Nephron (organoid): ENCODE measurements at regions not wholly inside any gene's neighbourhood (a gene's known extent, or its start where the extent isn't known, plus 50 kb on each side); places are given as distances from the start of the nearest gene placed in this dataset.

Experiments
- H3K27ac Mint-ChIP-seq, 3 experiments: 2 replicates each; pipeline ENCODE4 v1.8.0; 2020; ENCODE audit warnings: mixed read lengths in 3 of 3, mild to moderate bottlenecking in 2 of 3, moderate library complexity in 1 of 3
- H3K27me3 Mint-ChIP-seq: 2 replicates; pipeline ENCODE4 v1.8.0; 2021; ENCODE audit warnings: low read depth, mild to moderate bottlenecking, moderate library complexity, mixed read lengths
- H3K36me3 Mint-ChIP-seq: 2 replicates; pipeline ENCODE4 v1.8.0; 2020; ENCODE audit warnings: low read depth, mixed read lengths
- H3K4me1 Mint-ChIP-seq: 2 replicates; pipeline ENCODE4 v1.8.0; 2020; ENCODE audit warnings: mixed read lengths
- H3K4me3 Mint-ChIP-seq, 3 experiments: 2 replicates each; pipeline ENCODE4 v1.8.0; 2020; ENCODE audit warnings: mild to moderate bottlenecking in 3 of 3, mixed read lengths in 3 of 3, moderate library complexity in 2 of 3
- H3K9me3 Mint-ChIP-seq: 2 replicates; pipeline ENCODE4 v1.8.0; 2020; ENCODE audit warnings: mixed read lengths
- CTCF ChIP-seq, 3 experiments: fragments of 200-600 bp; sonication (generic); IDR thresholded peaks; one replicate each; pipeline ENCODE4 v1.5.0; 2021; ENCODE audit warnings: antibody characterized with exemption in 3 of 3; ENCODE audit not compliant: unreplicated experiment in 3 of 3

- H3K4me3 Mint-ChIP-seq = no peak overlapping the region
- TF ChIP-seq CTCF (IDR thresholded peaks at IDR 0.05; ENCODE audit: unreplicated experiment in 3 of 3) = no peak
- H3K27me3 Mint-ChIP-seq = no peaks in the 10 kb centered on the region
- no peaks in the 10 kb centered on the region for H3K36me3 Mint-ChIP-seq
- no peaks in the 10 kb centered on the region for H3K9me3 Mint-ChIP-seq
- H3K27ac Mint-ChIP-seq = no peak overlapping the region
- no peaks in the 10 kb centered on the region for H3K4me1 Mint-ChIP-seq
Measured at GRCh38 chr18:40917056-40917455, 1038.0 kb upstream of the PIK3C3 start.

GRCh38 chr18:40915724-40916123 lies 1039.3 kb upstream of the PIK3C3 start:
- Mint-ChIP-seq H3K4me3 (no peak overlapping the region), H3K27me3 (no peaks in the 10 kb centered on the region), H3K4me1 (no peaks in the 10 kb centered on the region), H3K36me3 (no peaks in the 10 kb centered on the region), H3K9me3 (no peaks in the 10 kb centered on the region), H3K27ac (no peak overlapping the region)
- no peak for TF ChIP-seq CTCF (IDR thresholded peaks at IDR 0.05; ENCODE audit: unreplicated experiment in 3 of 3)

GRCh38 chr18:40911582-40912254 lies 1043.3 kb upstream of the PIK3C3 start:
- H3K36me3 Mint-ChIP-seq = no peaks in the 10 kb centered on the region
- no peak overlapping the region for H3K27ac Mint-ChIP-seq
- H3K9me3 Mint-ChIP-seq = no peaks in the 10 kb centered on the region
- no peak overlapping the region for H3K4me3 Mint-ChIP-seq
- no peaks in the 10 kb centered on the region for H3K4me1 Mint-ChIP-seq
- H3K27me3 Mint-ChIP-seq = no peaks in the 10 kb centered on the region
- TF ChIP-seq CTCF (IDR thresholded peaks at IDR 0.05; ENCODE audit: unreplicated experiment in 3 of 3) = no peak

- Mint-ChIP-seq H3K36me3 (no peaks in the 10 kb centered on the region), H3K27me3 (no peaks in the 10 kb centered on the region), H3K4me1 (no peaks in the 10 kb centered on the region), H3K4me3 (no peak overlapping the region), H3K27ac (no peak overlapping the region), H3K9me3 (no peaks in the 10 kb centered on the region)
- no peak for TF ChIP-seq CTCF (IDR thresholded peaks at IDR 0.05; ENCODE audit: unreplicated experiment in 3 of 3)
Measured at GRCh38 chr18:40911041-40911440, 1044.0 kb upstream of the PIK3C3 start.

- TF ChIP-seq CTCF (IDR thresholded peaks at IDR 0.05; ENCODE audit: unreplicated experiment in 3 of 3) = no peak
- Mint-ChIP-seq H3K27me3 (no peaks in the 10 kb centered on the region), H3K4me1 (peaks cover 5% of the 10 kb centered on the region), H3K9me3 (no peaks in the 10 kb centered on the region), H3K36me3 (no peaks in the 10 kb centered on the region), H3K27ac (no peak overlapping the region), H3K4me3 (no peak overlapping the region)
Measured at GRCh38 chr18:40907842-40908241, 1047.2 kb upstream of the PIK3C3 start.

GRCh38 chr18:40904295-40904694 lies 1050.7 kb upstream of the PIK3C3 start:
- H3K36me3 Mint-ChIP-seq = no peaks in the 10 kb centered on the region
- peaks cover 10% of the 10 kb centered on the region for H3K4me1 Mint-ChIP-seq
- H3K27me3 Mint-ChIP-seq = no peaks in the 10 kb centered on the region
- TF ChIP-seq CTCF (IDR thresholded peaks at IDR 0.05; ENCODE audit: unreplicated experiment in 3 of 3) = no peak
- no peak overlapping the region for H3K27ac Mint-ChIP-seq
- no peaks in the 10 kb centered on the region for H3K9me3 Mint-ChIP-seq
- H3K4me3 Mint-ChIP-seq = no peak overlapping the region
